SU-DHL-6 (cell line): ENCODE measurements at regions not wholly inside any gene's neighbourhood (a gene's known extent, or its start where the extent isn't known, plus 50 kb on each side); places are given as distances from the start of the nearest gene placed in this dataset.

Experiments
- H2AFZ ChIP-seq: fragments of 200-600 bp; sonication (generic); 2 replicates; pipeline ENCODE4 v1.6.1; 2014; ENCODE audit warnings: low read depth, mild to moderate bottlenecking, moderate library complexity, mixed read lengths, antibody characterized with exemption, low read length; ENCODE audit not compliant: severe bottlenecking
- H3F3A ChIP-seq: fragments of 200-600 bp; shearing (Covaris generic); 2 replicates; pipeline ENCODE4 v1.6.0; 2016; ENCODE audit warnings: antibody characterized with exemption, mild to moderate bottlenecking; ENCODE audit not compliant: insufficient read depth
- H3K27ac ChIP-seq: fragments of 200-600 bp; sonication (generic); 2 replicates; pipeline ENCODE4 v1.5.1; 2016; ENCODE audit warnings: low read depth, mild to moderate bottlenecking, low read length, moderate library complexity, mixed read lengths
- H3K27me3 ChIP-seq: fragments of 200-600 bp; sonication (generic), shearing (Covaris generic); 2 replicates; pipeline ENCODE4 v1.6.0; 2014; ENCODE audit warnings: mild to moderate bottlenecking, low read length
- H3K36me3 ChIP-seq: fragments of 200-600 bp; sonication (generic); 2 replicates; pipeline ENCODE4 v1.6.1; 2014; ENCODE audit warnings: mild to moderate bottlenecking, low read length, mixed read lengths
- H3K4me2 ChIP-seq: fragments of 300-600, 200-600 bp; shearing (Covaris generic), sonication (generic); 2 replicates; pipeline ENCODE4 v1.6.0; 2014; ENCODE audit warnings: low read length, low read depth, mild to moderate bottlenecking; ENCODE audit not compliant: poor library complexity, severe bottlenecking
- H3K4me3 ChIP-seq: fragments of 200-600 bp; sonication (generic); 2 replicates; pipeline ENCODE4 v1.5.1; 2014; ENCODE audit warnings: antibody characterized with exemption, low read length, mild to moderate bottlenecking, mixed read lengths; ENCODE audit not compliant: insufficient read depth, poor library complexity, severe bottlenecking
- H3K79me2 ChIP-seq: fragments of 200-600 bp; sonication (generic); 2 replicates; pipeline ENCODE4 v1.6.1; 2014; ENCODE audit warnings: mild to moderate bottlenecking, low read length, moderate library complexity; ENCODE audit not compliant: insufficient read depth
- H3K9ac ChIP-seq: fragments of 200-600 bp; sonication (generic); 2 replicates; pipeline ENCODE4 v1.7.0; 2014; ENCODE audit warnings: mild to moderate bottlenecking, low read length
- H3K9me2 ChIP-seq: fragments of 200-600 bp; sonication (generic); replicated peaks from 2 replicates; pipeline ENCODE4 v1.6.1; 2014; ENCODE audit warnings: low read length; ENCODE audit not compliant: insufficient read depth
- H3K9me3 ChIP-seq: fragments of 200-600 bp; sonication (generic); 2 replicates; pipeline ENCODE4 v1.6.1; 2014; ENCODE audit warnings: low read length, mixed read lengths; ENCODE audit not compliant: insufficient read depth
- H4K20me1 ChIP-seq: fragments of 200-600 bp; sonication (generic); 2 replicates; pipeline ENCODE4 v1.6.1; 2014; ENCODE audit warnings: low read depth, mild to moderate bottlenecking, antibody characterized with exemption, low read length, moderate library complexity, mixed read lengths
- EZH2phosphoT487 ChIP-seq: fragments of 200-600 bp; sonication (generic), shearing (Covaris generic); conservative IDR thresholded peaks from 2 replicates; pipeline ENCODE4 v1.6.1; 2018; ENCODE audit warnings: mild to moderate bottlenecking, antibody characterized with exemption, low read length, moderate library complexity, mixed read lengths
- TF ChIP-seq, protein P1 (sequence below): fragments of 200-600 bp; sonication (generic); IDR thresholded peaks from one replicate; pipeline ENCODE4 v1.5.1; 2017; ENCODE audit warnings: antibody characterized with exemption, mild to moderate bottlenecking, low read length, moderate library complexity; ENCODE audit not compliant: insufficient read depth, poor library complexity, severe bottlenecking

DNA sequence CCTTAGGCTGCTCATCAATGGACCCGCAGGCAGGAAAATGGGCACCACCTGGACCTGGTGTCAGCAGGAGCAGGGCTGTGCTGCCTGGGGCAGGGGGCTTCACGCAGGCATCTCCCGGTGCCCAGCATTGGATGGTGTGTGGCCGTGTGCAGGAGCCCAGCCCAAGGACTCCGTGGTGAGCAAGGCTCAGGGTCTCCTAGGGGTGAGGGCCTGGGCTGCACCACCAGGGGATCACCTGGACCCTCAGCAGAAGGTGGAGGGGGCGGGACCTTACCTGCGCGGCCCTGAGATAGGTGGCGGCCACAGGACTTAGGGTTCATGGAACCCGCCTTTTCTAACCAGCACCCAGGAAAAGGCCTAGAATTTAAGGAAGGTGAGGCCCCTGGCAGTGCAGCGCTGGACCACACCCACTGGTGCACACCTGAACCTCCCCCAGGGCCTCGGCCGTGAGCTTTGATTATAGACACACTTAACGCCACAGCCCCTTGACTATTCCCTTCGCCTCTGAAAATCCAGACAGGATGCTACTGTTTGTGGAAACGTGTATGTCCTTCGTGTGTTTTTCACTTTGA is 89.0 kb downstream of the TMEM18 start:
- Histone ChIP-seq H4K20me1 (no peaks in the 10 kb centered on the region), H3K27me3 (no peaks in the 10 kb centered on the region), H3K36me3 (no peaks in the 10 kb centered on the region), H2AFZ (no peak overlapping the region), H3K9me2 (no peaks in the 10 kb centered on the region), H3F3A (no peaks in the 10 kb centered on the region; the same call in 1 of the 2 replicates), H3K4me3 (no peak overlapping the region), H3K79me2 (no peaks in the 10 kb centered on the region), H3K27ac (no peak overlapping the region), H3K9ac (no peak overlapping the region), H3K4me2 (no peak overlapping the region), H3K9me3 (no peaks in the 10 kb centered on the region)
- TF ChIP-seq, protein P1, sequence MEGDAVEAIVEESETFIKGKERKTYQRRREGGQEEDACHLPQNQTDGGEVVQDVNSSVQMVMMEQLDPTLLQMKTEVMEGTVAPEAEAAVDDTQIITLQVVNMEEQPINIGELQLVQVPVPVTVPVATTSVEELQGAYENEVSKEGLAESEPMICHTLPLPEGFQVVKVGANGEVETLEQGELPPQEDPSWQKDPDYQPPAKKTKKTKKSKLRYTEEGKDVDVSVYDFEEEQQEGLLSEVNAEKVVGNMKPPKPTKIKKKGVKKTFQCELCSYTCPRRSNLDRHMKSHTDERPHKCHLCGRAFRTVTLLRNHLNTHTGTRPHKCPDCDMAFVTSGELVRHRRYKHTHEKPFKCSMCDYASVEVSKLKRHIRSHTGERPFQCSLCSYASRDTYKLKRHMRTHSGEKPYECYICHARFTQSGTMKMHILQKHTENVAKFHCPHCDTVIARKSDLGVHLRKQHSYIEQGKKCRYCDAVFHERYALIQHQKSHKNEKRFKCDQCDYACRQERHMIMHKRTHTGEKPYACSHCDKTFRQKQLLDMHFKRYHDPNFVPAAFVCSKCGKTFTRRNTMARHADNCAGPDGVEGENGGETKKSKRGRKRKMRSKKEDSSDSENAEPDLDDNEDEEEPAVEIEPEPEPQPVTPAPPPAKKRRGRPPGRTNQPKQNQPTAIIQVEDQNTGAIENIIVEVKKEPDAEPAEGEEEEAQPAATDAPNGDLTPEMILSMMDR, result no peak
- TF ChIP-seq EZH2phosphoT487, result no peak

GRCh38 chr2:587087-587960 is 89.9 kb downstream of the TMEM18 start:
- no peaks in the 10 kb centered on the region for H3K9me2 ChIP-seq
- H3K4me3 ChIP-seq, result no peak overlapping the region
- no peaks in the 10 kb centered on the region for H3K36me3 ChIP-seq
- H3F3A ChIP-seq, result no peaks in the 10 kb centered on the region; the same call in 1 of the 2 replicates
- no peak for TF ChIP-seq EZH2phosphoT487
- TF ChIP-seq, protein P1, result no peak
- no peaks in the 10 kb centered on the region for H4K20me1 ChIP-seq
- no peak overlapping the region for H3K4me2 ChIP-seq
- H3K79me2 ChIP-seq, result no peaks in the 10 kb centered on the region
- H3K27ac ChIP-seq, result no peak overlapping the region
- H3K27me3 ChIP-seq, result no peaks in the 10 kb centered on the region
- H2AFZ ChIP-seq, result no peak overlapping the region
- no peaks in the 10 kb centered on the region for H3K9me3 ChIP-seq
- no peak overlapping the region for H3K9ac ChIP-seq

DNA sequence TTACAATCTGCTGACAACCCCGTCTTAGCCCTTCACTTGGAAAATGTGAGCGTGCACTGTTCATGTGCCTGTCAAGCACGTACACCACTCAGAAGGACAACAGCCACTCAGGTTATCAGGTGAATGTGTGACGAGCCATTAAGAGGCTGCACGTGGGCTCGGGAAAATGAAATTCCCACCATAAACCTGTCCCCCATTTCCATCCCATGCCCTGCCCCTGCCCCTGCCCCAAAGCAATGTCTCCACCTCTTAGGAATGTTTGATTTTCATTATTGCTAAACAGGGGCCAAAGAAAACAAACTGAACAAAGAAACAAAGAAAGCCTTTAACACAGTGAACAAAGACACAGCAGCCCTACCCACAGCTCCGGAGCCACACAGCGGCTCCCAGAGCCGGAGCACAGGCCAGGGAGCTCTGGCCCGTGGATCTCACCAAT is 90.5 kb downstream of the TMEM18 start:
- Histone ChIP-seq H3K4me3 (no peak overlapping the region), H2AFZ (no peak overlapping the region), H3K27ac (no peak overlapping the region), H3K9me2 (no peaks in the 10 kb centered on the region), H3K9ac (no peak overlapping the region), H3K4me2 (no peak overlapping the region), H3F3A (no peaks in the 10 kb centered on the region; the same call in 1 of the 2 replicates), H3K79me2 (no peaks in the 10 kb centered on the region), H3K9me3 (no peaks in the 10 kb centered on the region), H3K27me3 (no peaks in the 10 kb centered on the region), H3K36me3 (no peaks in the 10 kb centered on the region), H4K20me1 (no peaks in the 10 kb centered on the region)
- no peak for TF ChIP-seq EZH2phosphoT487
- TF ChIP-seq, protein P1, result no peak
